Fibroblast of lung (primary cell): ENCODE measurements at regions not wholly inside any gene's neighbourhood (a gene's known extent, or its start where the extent isn't known, plus 50 kb on each side); places are given as distances from the start of the nearest gene placed in this dataset.

ENCODE experiments used
- DNase-seq, 2 donors: peaks; one replicate each; pipeline versions ENCODE4 v3.0.0 to v3.0.0-alpha.2; 2010; ENCODE audit warnings: low read depth in 2 of 2
- H2AFZ ChIP-seq: 2 replicates; pipeline ENCODE4 v1.5.1; 2012; ENCODE audit warnings: low read length, control low read depth, inconsistent platforms
- H3K27ac ChIP-seq: 2 replicates; pipeline ENCODE4 v1.5.1; 2011; ENCODE audit warnings: low read length, control low read depth; ENCODE audit not compliant: insufficient read depth
- H3K27me3 ChIP-seq: 2 replicates; pipeline ENCODE4 v1.5.1; 2011; ENCODE audit warnings: mild to moderate bottlenecking, low read length; ENCODE audit not compliant: control insufficient read depth, insufficient read depth
- H3K36me3 ChIP-seq: 2 replicates; pipeline ENCODE4 v1.5.1; 2011; ENCODE audit warnings: low read length; ENCODE audit not compliant: control insufficient read depth, insufficient read depth
- H3K4me1 ChIP-seq: 2 replicates; pipeline ENCODE4 v1.5.1; 2011; ENCODE audit warnings: low read length; ENCODE audit not compliant: control insufficient read depth, insufficient read depth; ENCODE audit errors: extremely low read depth
- H3K4me2 ChIP-seq: 2 replicates; pipeline ENCODE4 v1.5.1; 2011; ENCODE audit warnings: low read length, control low read depth; ENCODE audit not compliant: insufficient read depth; ENCODE audit errors: extremely low read depth
- H3K4me3 ChIP-seq, 4 experiments: fragments of 200-600 bp in 1 of 4; sonication (generic) in 1 of 4; replicated peaks in 1 of 4; 2 replicates each; pipeline ENCODE4 v1.5.1; 2011 to 2016; ENCODE audit warnings: low read length in 4 of 4, low read depth in 3 of 4, mild to moderate bottlenecking in 3 of 4, control low read depth in 2 of 4, inconsistent platforms in 1 of 4, mixed read lengths in 1 of 4; ENCODE audit not compliant: insufficient read depth in 1 of 4; ENCODE audit errors: control extremely low read depth in 1 of 4
- H3K79me2 ChIP-seq: 2 replicates; pipeline ENCODE4 v1.5.1; 2012; ENCODE audit warnings: mild to moderate bottlenecking, low read length, inconsistent platforms; ENCODE audit not compliant: control insufficient read depth, insufficient read depth
- H3K9ac ChIP-seq: 2 replicates; pipeline ENCODE4 v1.5.1; 2011; ENCODE audit warnings: mild to moderate bottlenecking, low read length, control low read depth; ENCODE audit not compliant: insufficient read depth
- H3K9me3 ChIP-seq: 2 replicates; pipeline ENCODE4 v1.5.1; 2012; ENCODE audit warnings: low read depth, low read length; ENCODE audit not compliant: control insufficient read depth, insufficient read depth
- H4K20me1 ChIP-seq: 2 replicates; pipeline ENCODE4 v1.5.1; 2011; ENCODE audit warnings: low read length; ENCODE audit not compliant: control insufficient read depth, insufficient read depth; ENCODE audit errors: extremely low read depth
- EZH2 ChIP-seq: IDR thresholded peaks from 2 replicates; pipeline ENCODE4 v1.5.1; 2012; ENCODE audit warnings: low read length, control low read depth, mild to moderate bottlenecking; ENCODE audit errors: missing control alignments
- TF ChIP-seq, protein P1 (sequence below), 2 donors: IDR thresholded peaks in 1 of 2; conservative IDR thresholded peaks in 1 of 2; 1 replicate in 1 of 2; 2 replicates in 1 of 2; pipeline ENCODE4 v1.5.1; 2011 to 2012; ENCODE audit warnings: low read length in 2 of 2, control low read depth in 1 of 2, inconsistent platforms in 1 of 2, low read depth in 1 of 2, mild to moderate bottlenecking in 1 of 2

DNA sequence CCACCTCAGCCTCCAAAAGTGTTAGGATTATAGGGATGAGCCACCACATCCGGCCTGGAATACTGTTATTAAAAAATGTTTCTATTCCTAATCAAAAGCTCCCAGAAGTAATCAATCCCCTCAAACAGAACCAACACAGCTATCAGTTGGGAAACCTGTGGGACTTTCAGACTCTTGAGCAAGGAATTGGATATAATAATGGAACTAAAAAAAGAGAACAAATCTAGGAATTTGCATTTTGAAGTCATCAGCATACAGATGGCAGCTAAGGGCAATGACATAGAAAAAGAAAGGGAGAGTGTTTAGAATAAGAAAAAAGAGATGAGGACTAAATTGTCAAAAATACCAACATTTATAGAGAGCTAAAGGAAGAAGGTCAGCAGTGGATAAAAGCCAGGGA is 54.7 kb upstream of the AMN1 start:
- no peak overlapping the region for H3K4me3 ChIP-seq
- H3K9me3 ChIP-seq, result no peaks in the 10 kb centered on the region
- no peak overlapping the region for H3K27ac ChIP-seq
- no peaks in the 10 kb centered on the region for H3K27me3 ChIP-seq
- H3K36me3 ChIP-seq, result no peaks in the 10 kb centered on the region
- no peaks in the 10 kb centered on the region for H4K20me1 ChIP-seq
- no peak overlapping the region for H3K4me2 ChIP-seq
- H3K4me1 ChIP-seq, result no peaks in the 10 kb centered on the region
- H3K79me2 ChIP-seq, result no peaks in the 10 kb centered on the region
- DNase-seq, result no peak
- no peak overlapping the region for H3K9ac ChIP-seq
- no peak for TF ChIP-seq EZH2
- TF ChIP-seq, protein P1, sequence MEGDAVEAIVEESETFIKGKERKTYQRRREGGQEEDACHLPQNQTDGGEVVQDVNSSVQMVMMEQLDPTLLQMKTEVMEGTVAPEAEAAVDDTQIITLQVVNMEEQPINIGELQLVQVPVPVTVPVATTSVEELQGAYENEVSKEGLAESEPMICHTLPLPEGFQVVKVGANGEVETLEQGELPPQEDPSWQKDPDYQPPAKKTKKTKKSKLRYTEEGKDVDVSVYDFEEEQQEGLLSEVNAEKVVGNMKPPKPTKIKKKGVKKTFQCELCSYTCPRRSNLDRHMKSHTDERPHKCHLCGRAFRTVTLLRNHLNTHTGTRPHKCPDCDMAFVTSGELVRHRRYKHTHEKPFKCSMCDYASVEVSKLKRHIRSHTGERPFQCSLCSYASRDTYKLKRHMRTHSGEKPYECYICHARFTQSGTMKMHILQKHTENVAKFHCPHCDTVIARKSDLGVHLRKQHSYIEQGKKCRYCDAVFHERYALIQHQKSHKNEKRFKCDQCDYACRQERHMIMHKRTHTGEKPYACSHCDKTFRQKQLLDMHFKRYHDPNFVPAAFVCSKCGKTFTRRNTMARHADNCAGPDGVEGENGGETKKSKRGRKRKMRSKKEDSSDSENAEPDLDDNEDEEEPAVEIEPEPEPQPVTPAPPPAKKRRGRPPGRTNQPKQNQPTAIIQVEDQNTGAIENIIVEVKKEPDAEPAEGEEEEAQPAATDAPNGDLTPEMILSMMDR (conservative IDR thresholded peaks at IDR 0.05 in 1 of 2, IDR thresholded peaks at IDR 0.05 in 1 of 2; ENCODE audit: low read depth in 1 of 2, low read length in 2 of 2), result no peak
- H2AFZ ChIP-seq, result no peak overlapping the region

DNA sequence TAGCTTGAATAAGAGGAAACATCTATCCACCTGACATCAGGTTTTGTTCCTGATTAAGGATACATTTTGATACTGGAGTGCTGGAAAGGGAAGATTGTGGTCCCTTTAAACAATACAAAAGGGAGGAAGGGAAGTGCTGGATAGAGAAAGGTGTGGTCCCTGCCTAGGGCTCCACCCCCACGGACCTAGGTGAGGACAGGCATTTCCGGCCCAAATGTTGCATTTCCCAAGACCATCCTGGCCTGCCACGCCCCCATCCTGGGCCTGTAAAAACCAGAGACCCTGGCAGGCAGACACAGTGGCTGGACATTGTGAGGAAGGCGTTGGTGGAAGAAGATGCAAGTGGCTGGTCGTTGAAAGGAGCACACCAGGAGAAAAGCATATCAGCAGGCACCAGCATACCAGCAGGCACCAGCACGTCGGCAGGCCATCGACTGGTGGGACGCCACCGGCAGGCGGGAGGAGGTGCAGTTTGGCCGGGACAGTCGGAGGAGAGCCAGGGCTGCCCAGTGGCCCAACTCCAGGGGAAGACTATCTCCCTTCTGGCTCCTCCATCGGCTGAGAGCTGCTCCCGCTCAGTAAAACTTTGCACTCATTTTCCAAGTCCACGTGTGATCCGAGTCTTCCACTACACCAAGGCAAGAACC is 53.2 kb upstream of the AMN1 start:
- Histone ChIP-seq H3K4me2 (no peak overlapping the region), H3K27me3 (no peaks in the 10 kb centered on the region), H3K36me3 (no peaks in the 10 kb centered on the region), H2AFZ (no peak overlapping the region), H3K4me3 (no peak overlapping the region), H3K79me2 (no peaks in the 10 kb centered on the region), H3K9ac (no peak overlapping the region), H4K20me1 (no peaks in the 10 kb centered on the region), H3K27ac (no peak overlapping the region), H3K9me3 (no peaks in the 10 kb centered on the region), H3K4me1 (no peaks in the 10 kb centered on the region)
- no peak for DNase-seq
- no peak for TF ChIP-seq EZH2
- TF ChIP-seq, protein P1 (conservative IDR thresholded peaks at IDR 0.05 in 1 of 2, IDR thresholded peaks at IDR 0.05 in 1 of 2; ENCODE audit: low read depth in 1 of 2, low read length in 2 of 2), result no peak

DNA sequence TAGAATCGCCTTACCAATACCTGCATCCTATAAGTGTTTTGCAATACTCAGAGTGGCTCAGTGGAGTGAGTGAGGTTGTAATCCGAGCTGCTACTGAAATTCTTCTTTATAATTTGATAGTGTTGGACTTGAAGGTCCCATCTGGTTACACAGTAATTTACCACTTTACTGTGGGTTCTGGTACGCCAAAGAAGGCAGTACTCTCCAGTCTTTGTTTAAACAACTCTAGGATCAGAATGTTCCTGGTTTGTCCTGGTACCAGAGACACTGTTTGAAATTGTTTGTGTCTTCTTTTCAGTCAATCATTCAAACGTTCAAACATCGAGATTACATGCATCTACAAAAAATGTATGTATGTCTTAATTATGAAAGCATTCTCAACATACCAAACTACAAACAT is 51.3 kb upstream of the AMN1 start:
- Histone ChIP-seq H3K4me2 (no peak overlapping the region), H3K27ac (no peak overlapping the region), H3K9me3 (no peaks in the 10 kb centered on the region), H2AFZ (no peak overlapping the region), H3K9ac (no peak overlapping the region), H3K36me3 (no peaks in the 10 kb centered on the region), H3K4me3 (no peak overlapping the region), H4K20me1 (no peaks in the 10 kb centered on the region), H3K27me3 (no peaks in the 10 kb centered on the region), H3K4me1 (no peaks in the 10 kb centered on the region), H3K79me2 (no peaks in the 10 kb centered on the region)
- TF ChIP-seq, protein P1 (conservative IDR thresholded peaks at IDR 0.05 in 1 of 2, IDR thresholded peaks at IDR 0.05 in 1 of 2; ENCODE audit: low read depth in 1 of 2, low read length in 2 of 2), result no peak
- TF ChIP-seq EZH2, result no peak
- DNase-seq, result no peak
